GM18511 (cell line): ENCODE measurements at regions not wholly inside any gene's neighbourhood (a gene's known extent, or its start where the extent isn't known, plus 50 kb on each side); places are given as distances from the start of the nearest gene placed in this dataset.

Experiments used
- ATAC-seq: cut with Tn5 transposase; IDR thresholded peaks from one replicate; pipeline ENCODE4 v1.9.1; 2021; ENCODE audit warnings: mild to moderate bottlenecking, moderate library complexity; ENCODE audit not compliant: unreplicated experiment

DNA sequence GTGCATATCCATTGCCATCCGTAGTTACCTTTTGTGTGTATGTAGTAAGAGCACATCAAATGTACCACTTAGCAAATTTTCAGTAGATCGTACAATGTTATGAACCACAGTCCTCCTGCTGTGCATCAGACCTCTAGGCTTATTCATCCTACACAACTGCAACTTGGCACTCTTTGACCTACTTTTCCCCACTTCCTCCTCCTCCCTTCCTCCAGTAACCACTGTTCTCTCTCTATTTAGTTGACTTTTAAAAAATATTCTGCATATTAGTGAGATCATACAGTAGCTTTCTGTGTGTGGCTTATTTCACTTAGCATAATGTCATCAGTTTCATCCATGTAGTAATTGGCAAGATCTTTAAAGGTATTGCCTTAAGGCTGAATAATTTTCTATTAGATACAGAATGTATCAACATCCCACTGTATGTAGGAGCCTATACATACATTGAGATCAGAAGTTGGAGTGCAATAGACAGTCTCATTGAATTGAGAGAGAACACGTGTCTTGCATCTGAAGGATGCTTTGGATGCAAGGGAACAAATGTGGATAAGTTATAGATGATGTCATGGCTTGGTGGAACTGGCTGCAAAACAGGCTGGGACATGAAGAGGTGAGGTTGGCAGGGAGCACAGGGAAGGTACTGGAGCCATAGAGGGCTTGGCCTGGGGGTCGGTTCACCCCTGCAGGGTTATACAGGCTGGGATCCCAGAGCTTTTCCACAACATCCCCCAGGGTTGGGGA, 83.0 kb upstream of the FAM180A start:
- ATAC-seq: no peak

- ATAC-seq: no peak
These were observed 80.0 kb upstream of the FAM180A start for GRCh38 chr7:135828604-135829003.

GRCh38 chr7:135827391-135827790, 78.8 kb upstream of the FAM180A start:
- ATAC-seq: no peak

DNA sequence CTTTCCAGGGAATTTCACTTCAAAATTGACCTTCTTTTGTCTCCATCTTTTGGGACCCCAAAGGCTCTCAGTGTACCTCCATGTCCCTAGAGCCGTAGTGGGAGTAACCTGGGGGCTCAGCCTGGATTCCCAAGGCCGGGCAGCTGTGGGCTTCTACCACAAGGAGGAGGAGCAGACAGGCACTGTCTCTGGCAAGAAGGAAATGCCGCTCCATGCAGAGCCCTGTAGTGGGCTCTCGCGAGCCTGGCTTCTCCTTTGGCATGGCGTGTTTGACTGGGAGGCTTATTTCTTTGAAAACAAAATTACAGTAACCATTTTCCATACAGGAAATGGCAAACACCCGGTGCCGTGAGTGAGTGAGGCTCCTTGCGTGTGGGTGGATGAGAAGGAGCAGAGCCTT, 76.8 kb upstream of the FAM180A start:
- no peak for ATAC-seq

- ATAC-seq: no peak
These were observed 73.8 kb upstream of the FAM180A start for GRCh38 chr7:135822376-135822775.

DNA sequence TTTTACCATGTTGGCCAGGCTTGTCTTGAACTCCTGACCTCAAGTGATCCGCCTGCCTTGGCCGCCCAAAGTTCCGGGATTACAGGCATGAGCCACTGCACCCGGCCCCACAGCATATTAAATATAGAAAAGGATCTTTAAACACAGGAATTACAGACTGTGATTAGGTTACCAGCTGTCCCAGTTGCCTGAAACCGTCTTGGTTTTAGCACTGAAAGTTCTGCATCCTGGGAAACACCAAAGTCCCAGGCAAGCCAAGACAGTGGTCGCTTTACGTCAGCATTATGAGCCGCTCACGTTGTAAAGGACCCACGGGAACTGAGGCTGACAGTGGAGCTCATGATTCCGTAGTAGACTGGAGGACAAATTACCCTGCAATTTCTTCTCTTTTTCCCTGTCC, 69.0 kb upstream of the FAM180A start:
- ATAC-seq: no peak

DNA sequence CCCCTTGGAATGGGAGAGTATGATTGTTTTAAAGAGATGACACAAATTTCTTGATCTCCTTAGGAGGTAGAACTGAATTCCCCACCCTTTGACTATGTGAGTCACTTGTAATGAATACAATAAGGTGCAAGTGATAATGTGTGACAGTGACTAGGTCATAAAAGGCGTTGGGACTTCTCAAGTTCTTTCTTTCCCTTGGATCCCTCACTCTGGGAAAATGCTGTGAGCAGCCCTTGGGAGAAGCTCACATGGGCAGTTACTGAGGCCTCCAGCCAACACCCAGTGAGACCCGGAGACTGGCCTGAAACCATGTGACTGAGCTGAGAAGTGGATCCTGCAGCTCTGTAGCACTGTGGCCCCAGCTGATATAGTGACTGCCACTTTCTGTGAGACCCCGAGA, 66.4 kb upstream of the FAM180A start:
- ATAC-seq: no peak

- no peak for ATAC-seq
These were observed 63.5 kb upstream of the FAM180A start for GRCh38 chr7:135812148-135812547.

DNA sequence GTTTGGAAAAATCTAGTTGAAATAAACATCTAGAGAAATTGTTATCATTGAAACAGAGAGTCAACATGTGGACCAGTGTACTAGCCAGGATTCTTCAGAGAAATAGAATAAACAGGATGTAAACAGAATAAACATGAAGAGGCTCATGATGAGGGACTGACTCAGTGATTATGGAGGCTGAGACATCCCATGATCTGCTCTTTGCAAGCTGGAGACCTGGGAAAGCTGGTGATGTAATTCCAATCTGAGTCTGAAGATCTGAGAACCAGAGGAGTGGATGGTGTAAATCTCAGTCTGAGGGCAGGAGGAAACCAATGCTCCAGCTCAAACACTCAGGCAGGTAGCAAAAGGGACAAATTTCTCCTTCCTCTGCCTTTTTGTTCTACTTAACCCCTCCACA, 62.9 kb upstream of the FAM180A start:
- no peak for ATAC-seq

DNA sequence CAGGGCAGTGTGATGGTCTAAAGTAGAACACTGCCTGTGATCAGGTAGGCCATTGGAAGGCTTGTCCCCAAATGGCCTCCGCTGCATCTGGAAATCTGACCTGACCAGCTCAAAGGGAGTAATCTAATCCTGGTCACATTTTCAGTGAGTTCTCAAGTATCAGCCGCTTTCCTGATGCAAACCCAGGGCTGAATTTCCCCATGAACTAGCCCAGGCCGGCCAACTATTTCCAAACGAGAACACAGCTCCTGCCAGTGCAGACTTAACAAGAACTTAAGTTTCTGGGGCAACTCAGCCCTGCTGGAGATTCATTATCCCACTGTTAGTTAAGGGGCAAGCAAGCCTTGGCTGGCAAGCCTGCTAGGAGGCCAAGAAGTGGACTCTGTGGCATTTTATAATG, 59.6 kb upstream of the FAM180A start:
- no peak for ATAC-seq

GRCh38 chr7:135803143-135803542, 54.5 kb upstream of the FAM180A start:
- ATAC-seq: no peak

GRCh38 chr7:135802697-135803096, 54.1 kb upstream of the FAM180A start:
- no peak for ATAC-seq

GRCh38 chr7:135801877-135802276, 53.3 kb upstream of the FAM180A start:
- no peak for ATAC-seq

GRCh38 chr7:135801045-135801693, 52.6 kb upstream of the FAM180A start:
- ATAC-seq: peak; percentile 81

DNA sequence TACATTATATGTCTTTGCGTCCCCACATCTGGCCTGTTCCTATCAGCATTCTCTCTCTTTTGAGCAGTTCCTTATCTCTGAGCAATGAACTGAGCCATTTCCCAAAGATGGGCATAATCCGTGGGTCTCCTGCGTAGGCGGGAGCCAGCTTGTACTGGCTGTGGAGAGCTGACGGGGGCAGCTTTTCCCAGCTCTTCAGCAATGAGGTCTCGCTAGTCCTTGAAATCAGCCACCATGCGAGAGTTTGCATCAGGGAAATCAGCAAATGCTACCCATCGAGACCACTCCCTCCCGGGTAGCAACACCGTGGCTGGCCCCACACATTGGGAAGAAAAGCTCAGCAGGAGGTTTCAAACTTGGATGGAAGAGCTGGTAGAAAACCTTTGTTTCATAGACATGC, 51.9 kb upstream of the FAM180A start:
- no peak for ATAC-seq

DNA sequence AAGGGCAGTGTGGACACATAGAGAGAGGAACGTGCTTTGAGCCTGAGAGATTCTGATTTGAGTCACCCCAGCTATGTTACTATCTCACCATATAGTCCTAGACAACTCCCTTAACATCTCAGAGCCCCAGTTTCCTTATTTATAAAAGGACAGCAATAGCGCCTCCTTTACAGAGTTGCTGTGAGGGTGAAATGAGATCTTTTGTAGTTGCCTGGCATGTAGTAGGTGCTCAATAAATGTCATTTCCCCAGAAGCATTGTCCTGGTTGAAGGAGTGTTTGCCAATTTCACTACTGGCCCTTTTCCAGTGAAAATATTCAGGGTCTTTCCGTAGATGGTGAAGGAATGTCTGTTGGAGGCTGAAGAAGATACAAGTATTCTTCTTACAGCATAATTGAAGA, 51.3 kb upstream of the FAM180A start:
- no peak for ATAC-seq
